ENCODE measurements at regions not wholly inside any gene's neighbourhood (a gene's known extent, or its start where the extent isn't known, plus 50 kb on each side); places are given as distances from the start of the nearest gene placed in this dataset.

DNA sequence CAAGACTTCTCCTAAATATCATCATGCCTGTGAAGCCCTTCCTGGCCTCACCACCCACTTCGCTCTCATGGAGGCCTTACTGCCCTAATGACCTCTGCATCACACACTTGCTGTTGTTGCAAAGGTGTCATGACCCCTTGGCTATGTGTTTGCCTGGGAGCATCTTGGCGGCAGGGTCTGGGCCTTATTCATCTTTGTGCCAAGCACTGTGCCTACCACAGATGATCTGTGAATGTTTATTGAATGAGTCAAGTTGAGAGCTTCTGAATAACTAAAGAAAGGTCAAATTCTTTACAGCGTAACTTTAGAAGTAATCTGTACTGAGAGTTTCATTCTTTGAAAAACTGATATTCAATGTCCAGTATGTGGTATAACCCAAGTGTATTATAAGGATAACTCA lies 113.3 kb downstream of the TTC8 start:
- Mint-ChIP-seq H3K27me3 (peaks cover 3% of the 10 kb centered on the region), H3K9me3 (ENCODE audit: low read depth) (peaks cover 7% of the 10 kb centered on the region), H3K4me1 (ENCODE audit: low read depth) (no peaks in the 10 kb centered on the region), H3K36me3 (ENCODE audit: insufficient read depth) (no peaks in the 10 kb centered on the region), H3K4me3 (ENCODE audit: low read depth) (no peak overlapping the region), H3K27ac (no peak overlapping the region)
- no peak for DNase-seq (ENCODE audit: low spot score, unreplicated experiment)
- TF ChIP-seq, protein P1, sequence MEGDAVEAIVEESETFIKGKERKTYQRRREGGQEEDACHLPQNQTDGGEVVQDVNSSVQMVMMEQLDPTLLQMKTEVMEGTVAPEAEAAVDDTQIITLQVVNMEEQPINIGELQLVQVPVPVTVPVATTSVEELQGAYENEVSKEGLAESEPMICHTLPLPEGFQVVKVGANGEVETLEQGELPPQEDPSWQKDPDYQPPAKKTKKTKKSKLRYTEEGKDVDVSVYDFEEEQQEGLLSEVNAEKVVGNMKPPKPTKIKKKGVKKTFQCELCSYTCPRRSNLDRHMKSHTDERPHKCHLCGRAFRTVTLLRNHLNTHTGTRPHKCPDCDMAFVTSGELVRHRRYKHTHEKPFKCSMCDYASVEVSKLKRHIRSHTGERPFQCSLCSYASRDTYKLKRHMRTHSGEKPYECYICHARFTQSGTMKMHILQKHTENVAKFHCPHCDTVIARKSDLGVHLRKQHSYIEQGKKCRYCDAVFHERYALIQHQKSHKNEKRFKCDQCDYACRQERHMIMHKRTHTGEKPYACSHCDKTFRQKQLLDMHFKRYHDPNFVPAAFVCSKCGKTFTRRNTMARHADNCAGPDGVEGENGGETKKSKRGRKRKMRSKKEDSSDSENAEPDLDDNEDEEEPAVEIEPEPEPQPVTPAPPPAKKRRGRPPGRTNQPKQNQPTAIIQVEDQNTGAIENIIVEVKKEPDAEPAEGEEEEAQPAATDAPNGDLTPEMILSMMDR (IDR thresholded peaks at IDR 0.05; ENCODE audit: unreplicated experiment), result no peak

DNA sequence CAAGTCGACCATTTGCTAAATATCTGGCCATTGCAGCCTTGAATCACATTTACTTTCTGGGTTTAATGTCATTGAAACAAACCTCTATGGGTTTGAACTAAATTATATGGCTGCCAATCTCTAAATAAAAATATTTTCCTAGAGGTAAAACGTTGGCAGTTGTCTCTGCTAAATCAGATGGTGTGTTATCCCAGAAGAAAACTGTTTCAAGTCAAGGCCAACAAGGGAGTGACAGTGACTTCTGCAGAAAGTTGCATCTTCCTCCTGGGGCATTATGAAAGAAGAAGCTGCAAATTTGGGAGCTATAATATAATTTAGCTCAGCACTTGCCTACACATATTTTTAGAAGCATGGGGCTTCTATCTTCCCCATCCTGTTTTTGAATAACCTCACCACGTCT lies 116.2 kb downstream of the TTC8 start:
- no peak for DNase-seq (ENCODE audit: low spot score, unreplicated experiment)
- peaks cover 2% of the 10 kb centered on the region for H3K36me3 Mint-ChIP-seq (ENCODE audit: insufficient read depth)
- H3K4me3 Mint-ChIP-seq (ENCODE audit: low read depth), result no peak overlapping the region
- TF ChIP-seq, protein P1 (IDR thresholded peaks at IDR 0.05; ENCODE audit: unreplicated experiment), result no peak
- H3K4me1 Mint-ChIP-seq (ENCODE audit: low read depth), result no peaks in the 10 kb centered on the region
- H3K27me3 Mint-ChIP-seq, result no peaks in the 10 kb centered on the region
- peaks cover 11% of the 10 kb centered on the region for H3K9me3 Mint-ChIP-seq (ENCODE audit: low read depth)
- H3K27ac Mint-ChIP-seq, result no peak overlapping the region

DNA sequence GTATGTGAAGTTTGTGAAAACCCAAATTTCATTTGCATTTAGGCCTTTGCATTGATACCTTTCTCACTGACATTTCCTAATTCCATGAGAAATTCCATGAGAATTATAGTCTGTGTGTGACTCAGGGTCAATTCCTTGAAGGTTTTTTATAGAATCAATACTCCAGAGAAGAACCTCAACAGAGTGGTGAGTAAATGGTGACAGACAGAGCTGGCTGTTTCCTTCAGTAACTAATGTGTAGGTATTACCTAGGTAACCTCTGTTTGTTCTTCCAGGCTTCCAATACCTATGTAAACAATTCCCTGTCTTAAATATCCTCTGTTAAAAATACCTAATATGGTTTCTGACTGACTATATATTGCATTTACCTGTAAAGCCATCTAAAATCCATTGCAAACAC lies 117.0 kb downstream of the TTC8 start:
- no peaks in the 10 kb centered on the region for H3K4me1 Mint-ChIP-seq (ENCODE audit: low read depth)
- H3K9me3 Mint-ChIP-seq (ENCODE audit: low read depth), result peaks cover 11% of the 10 kb centered on the region

DNA sequence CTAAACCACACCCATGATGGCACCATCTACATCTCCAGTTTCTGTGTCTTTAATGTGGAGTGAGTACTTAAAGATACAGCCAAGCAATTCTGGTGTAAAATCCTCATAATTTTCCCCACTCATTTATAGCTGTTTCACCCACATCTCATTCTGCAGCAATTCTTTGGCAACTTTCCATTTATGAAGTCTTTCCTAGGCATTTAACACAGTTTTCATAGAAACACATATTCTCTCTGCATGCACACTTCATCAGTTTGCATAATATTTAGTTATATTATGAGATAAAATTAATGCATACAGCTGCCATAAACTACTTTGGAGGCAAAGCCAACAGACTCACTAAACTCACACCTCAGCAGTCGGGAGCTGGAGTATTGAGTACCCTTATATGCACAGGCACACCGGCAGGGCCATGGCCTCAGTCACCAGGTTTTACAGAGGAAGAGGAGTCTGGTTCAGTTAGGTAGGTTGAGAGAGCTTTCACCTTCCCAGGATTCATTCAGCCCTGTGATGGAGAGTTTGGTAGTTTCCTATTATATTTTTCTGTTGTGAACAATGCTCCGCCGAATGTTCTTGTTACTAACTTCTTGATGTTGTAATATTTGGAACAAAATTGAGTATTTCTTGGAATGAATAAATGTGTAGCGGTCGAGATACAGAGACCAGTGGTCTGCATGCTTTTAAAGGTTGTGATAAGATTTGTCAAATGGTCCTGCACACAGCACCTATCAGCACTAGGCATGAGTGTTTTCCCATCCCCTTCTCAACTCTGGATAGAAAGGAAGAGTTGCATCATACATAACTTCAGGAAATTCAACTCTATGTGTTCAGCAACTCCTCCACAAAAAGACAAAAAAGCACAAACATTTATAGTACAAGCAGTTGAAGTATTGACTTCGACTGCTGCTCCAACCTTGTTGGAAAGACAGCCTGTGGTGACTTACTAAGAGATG lies 123.5 kb downstream of the TTC8 start:
- Mint-ChIP-seq H3K4me3 (ENCODE audit: low read depth) (no peak overlapping the region), H3K4me1 (ENCODE audit: low read depth) (no peaks in the 10 kb centered on the region), H3K9me3 (ENCODE audit: low read depth) (peaks cover 20% of the 10 kb centered on the region), H3K27me3 (peaks cover 6% of the 10 kb centered on the region), H3K27ac (no peak overlapping the region), H3K36me3 (ENCODE audit: insufficient read depth) (peaks cover 6% of the 10 kb centered on the region)
- DNase-seq (ENCODE audit: low spot score, unreplicated experiment), result no peak
- TF ChIP-seq, protein P1 (IDR thresholded peaks at IDR 0.05; ENCODE audit: unreplicated experiment), result no peak

More for the DNA sequence above, 117.0 kb downstream of the TTC8 start:
- TF ChIP-seq, protein P1 (IDR thresholded peaks at IDR 0.05; ENCODE audit: unreplicated experiment), result no peak
- peaks cover 2% of the 10 kb centered on the region for H3K36me3 Mint-ChIP-seq (ENCODE audit: insufficient read depth)
- H3K4me3 Mint-ChIP-seq (ENCODE audit: low read depth), result no peak overlapping the region
- peaks cover 3% of the 10 kb centered on the region for H3K27me3 Mint-ChIP-seq
- H3K27ac Mint-ChIP-seq, result no peak overlapping the region
- DNase-seq (ENCODE audit: low spot score, unreplicated experiment), result no peak

DNA sequence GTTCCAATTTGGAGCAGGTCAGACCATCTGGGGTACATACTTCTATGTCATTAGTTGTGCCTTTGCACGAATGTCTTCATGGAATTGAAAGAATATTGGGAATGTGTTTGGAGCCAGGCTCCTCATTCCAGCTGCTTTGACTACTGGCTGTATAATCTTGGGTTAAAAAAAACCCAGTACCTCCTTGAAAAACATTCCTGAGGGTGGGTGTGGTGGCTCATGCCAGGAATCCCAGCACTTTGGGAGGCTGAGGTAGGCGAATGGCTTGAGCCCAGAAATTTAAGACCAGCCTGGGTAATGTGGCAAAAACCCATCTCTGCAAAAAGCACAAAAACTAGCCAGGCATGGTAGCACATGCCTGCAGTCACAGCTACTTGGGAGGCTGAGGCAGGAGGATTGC lies 125.6 kb downstream of the TTC8 start:
- TF ChIP-seq, protein P1 (IDR thresholded peaks at IDR 0.05; ENCODE audit: unreplicated experiment), result no peak
- H3K4me1 Mint-ChIP-seq (ENCODE audit: low read depth), result no peaks in the 10 kb centered on the region
- peaks cover 23% of the 10 kb centered on the region for H3K9me3 Mint-ChIP-seq (ENCODE audit: low read depth)
- H3K36me3 Mint-ChIP-seq (ENCODE audit: insufficient read depth), result peaks cover 3% of the 10 kb centered on the region
- H3K27me3 Mint-ChIP-seq, result peaks cover 6% of the 10 kb centered on the region
- H3K27ac Mint-ChIP-seq, result no peak overlapping the region
- no peak overlapping the region for H3K4me3 Mint-ChIP-seq (ENCODE audit: low read depth)
- DNase-seq (ENCODE audit: low spot score, unreplicated experiment), result no peak
